ENCODE measurements at regions not wholly inside any gene's neighbourhood (a gene's known extent, or its start where the extent isn't known, plus 50 kb on each side); places are given as distances from the start of the nearest gene placed in this dataset.
A peak's percentile ranks its signal among the peaks of the same experiment; 100 is the strongest.

DNA sequence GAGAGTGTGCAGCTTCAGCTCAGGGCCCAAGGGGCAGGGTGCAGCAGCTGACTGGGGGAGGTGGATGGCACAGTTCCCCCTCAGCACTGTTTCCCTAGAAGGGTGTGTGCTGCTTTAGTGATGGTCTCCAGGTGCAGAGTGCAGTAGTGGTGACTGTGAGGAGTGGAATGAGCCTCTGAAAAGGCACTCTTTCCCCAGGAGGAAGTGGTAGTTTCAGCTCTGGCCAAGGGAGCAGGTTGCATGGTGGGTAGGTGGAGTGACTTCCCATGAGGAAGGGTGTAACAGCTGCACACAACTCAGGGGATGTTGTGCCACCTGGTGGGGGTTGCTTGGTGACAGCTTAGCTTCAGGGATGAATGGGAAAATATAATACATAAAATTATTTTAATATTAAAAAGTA lies 251.5 kb upstream of the NXPH2 start:
- no peaks in the 10 kb centered on the region for H3K36me3 Mint-ChIP-seq (ENCODE audit: insufficient read depth)
- DNase-seq (ENCODE audit: low spot score, unreplicated experiment): no peak
- H3K27ac Mint-ChIP-seq: no peak overlapping the region
- TF ChIP-seq, protein P1, sequence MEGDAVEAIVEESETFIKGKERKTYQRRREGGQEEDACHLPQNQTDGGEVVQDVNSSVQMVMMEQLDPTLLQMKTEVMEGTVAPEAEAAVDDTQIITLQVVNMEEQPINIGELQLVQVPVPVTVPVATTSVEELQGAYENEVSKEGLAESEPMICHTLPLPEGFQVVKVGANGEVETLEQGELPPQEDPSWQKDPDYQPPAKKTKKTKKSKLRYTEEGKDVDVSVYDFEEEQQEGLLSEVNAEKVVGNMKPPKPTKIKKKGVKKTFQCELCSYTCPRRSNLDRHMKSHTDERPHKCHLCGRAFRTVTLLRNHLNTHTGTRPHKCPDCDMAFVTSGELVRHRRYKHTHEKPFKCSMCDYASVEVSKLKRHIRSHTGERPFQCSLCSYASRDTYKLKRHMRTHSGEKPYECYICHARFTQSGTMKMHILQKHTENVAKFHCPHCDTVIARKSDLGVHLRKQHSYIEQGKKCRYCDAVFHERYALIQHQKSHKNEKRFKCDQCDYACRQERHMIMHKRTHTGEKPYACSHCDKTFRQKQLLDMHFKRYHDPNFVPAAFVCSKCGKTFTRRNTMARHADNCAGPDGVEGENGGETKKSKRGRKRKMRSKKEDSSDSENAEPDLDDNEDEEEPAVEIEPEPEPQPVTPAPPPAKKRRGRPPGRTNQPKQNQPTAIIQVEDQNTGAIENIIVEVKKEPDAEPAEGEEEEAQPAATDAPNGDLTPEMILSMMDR (IDR thresholded peaks at IDR 0.05; ENCODE audit: unreplicated experiment): peak; percentile 33
- H3K4me1 Mint-ChIP-seq (ENCODE audit: low read depth): no peaks in the 10 kb centered on the region
- no peaks in the 10 kb centered on the region for H3K27me3 Mint-ChIP-seq
- no peaks in the 10 kb centered on the region for H3K9me3 Mint-ChIP-seq (ENCODE audit: low read depth)
- no peak overlapping the region for H3K4me3 Mint-ChIP-seq (ENCODE audit: low read depth)

- H3K27me3 Mint-ChIP-seq: no peaks in the 10 kb centered on the region
- no peaks in the 10 kb centered on the region for H3K4me1 Mint-ChIP-seq (ENCODE audit: low read depth)
- H3K27ac Mint-ChIP-seq: no peak overlapping the region
- DNase-seq (ENCODE audit: low spot score, unreplicated experiment): no peak
- TF ChIP-seq, protein P1 (IDR thresholded peaks at IDR 0.05; ENCODE audit: unreplicated experiment): no peak
- peaks cover 22% of the 10 kb centered on the region for H3K9me3 Mint-ChIP-seq (ENCODE audit: low read depth)
- no peaks in the 10 kb centered on the region for H3K36me3 Mint-ChIP-seq (ENCODE audit: insufficient read depth)
- no peak overlapping the region for H3K4me3 Mint-ChIP-seq (ENCODE audit: low read depth)
Observed at GRCh38 chr2:139020287-139020686, 240.1 kb upstream of the NXPH2 start.

GRCh38 chr2:139018252-139018651 lies 238.1 kb upstream of the NXPH2 start:
- no peak overlapping the region for H3K27ac Mint-ChIP-seq
- H3K4me1 Mint-ChIP-seq (ENCODE audit: low read depth): no peaks in the 10 kb centered on the region
- H3K36me3 Mint-ChIP-seq (ENCODE audit: insufficient read depth): no peaks in the 10 kb centered on the region
- H3K4me3 Mint-ChIP-seq (ENCODE audit: low read depth): no peak overlapping the region
- DNase-seq (ENCODE audit: low spot score, unreplicated experiment): no peak
- TF ChIP-seq, protein P1 (IDR thresholded peaks at IDR 0.05; ENCODE audit: unreplicated experiment): no peak
- peaks cover 24% of the 10 kb centered on the region for H3K9me3 Mint-ChIP-seq (ENCODE audit: low read depth)
- no peaks in the 10 kb centered on the region for H3K27me3 Mint-ChIP-seq

DNA sequence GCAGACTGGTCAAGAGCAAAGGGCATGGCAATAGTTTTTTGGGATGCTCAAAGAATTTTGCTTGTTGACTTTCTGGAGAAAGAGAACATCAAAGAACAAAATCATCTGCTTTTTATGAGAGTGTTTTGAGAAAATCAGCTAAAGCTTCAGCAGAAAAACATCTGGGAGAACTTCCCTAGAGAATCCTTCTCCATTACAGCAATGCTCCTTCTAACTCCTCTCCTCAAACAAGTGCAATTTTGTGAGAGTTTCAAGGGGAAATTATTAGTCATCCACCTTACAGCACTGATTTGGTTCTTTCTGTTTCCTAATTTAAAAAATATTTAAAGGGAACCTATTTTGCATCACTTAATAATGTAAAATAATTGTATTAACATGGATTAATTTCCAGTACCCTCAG lies 226.9 kb upstream of the NXPH2 start:
- TF ChIP-seq, protein P1 (IDR thresholded peaks at IDR 0.05; ENCODE audit: unreplicated experiment): no peak
- no peaks in the 10 kb centered on the region for H3K36me3 Mint-ChIP-seq (ENCODE audit: insufficient read depth)
- no peaks in the 10 kb centered on the region for H3K27me3 Mint-ChIP-seq
- no peak overlapping the region for H3K4me3 Mint-ChIP-seq (ENCODE audit: low read depth)
- H3K27ac Mint-ChIP-seq: no peak overlapping the region
- H3K4me1 Mint-ChIP-seq (ENCODE audit: low read depth): no peaks in the 10 kb centered on the region
- no peaks in the 10 kb centered on the region for H3K9me3 Mint-ChIP-seq (ENCODE audit: low read depth)
- no peak for DNase-seq (ENCODE audit: low spot score, unreplicated experiment)

DNA sequence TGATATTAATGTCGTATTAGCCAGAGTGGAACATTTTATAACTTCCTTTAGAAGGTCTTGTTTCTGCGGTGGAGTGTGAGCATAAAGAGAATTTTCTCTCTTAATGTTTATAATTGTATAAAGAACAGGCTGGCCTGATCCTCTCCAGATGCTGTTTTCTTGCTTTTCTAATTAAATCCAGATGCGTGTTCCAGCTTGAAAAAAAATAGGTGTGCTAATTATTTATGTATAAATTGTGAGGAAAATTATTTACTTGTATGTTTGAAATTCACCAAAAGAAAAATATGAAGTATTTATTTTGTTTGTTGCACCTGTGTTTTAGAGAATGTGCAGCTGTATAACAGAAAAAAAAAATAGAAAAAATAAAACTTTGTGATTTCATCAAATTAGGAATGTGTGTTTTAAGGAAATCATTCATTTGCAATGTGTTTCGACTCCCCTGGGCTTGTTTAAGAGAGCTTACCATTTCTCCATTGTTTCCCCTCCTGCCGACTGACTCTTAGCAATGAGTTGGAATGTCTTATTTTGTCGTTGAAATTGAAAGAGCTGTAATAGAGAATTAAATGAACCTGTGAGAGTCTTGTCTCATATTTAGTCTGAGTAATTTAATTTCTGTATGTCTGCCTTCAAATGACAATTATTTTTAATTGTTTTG lies 220.1 kb upstream of the NXPH2 start:
- Mint-ChIP-seq H3K27ac (no peak overlapping the region), H3K4me3 (ENCODE audit: low read depth) (no peak overlapping the region), H3K4me1 (ENCODE audit: low read depth) (peaks cover 1% of the 10 kb centered on the region), H3K9me3 (ENCODE audit: low read depth) (no peaks in the 10 kb centered on the region), H3K27me3 (no peaks in the 10 kb centered on the region), H3K36me3 (ENCODE audit: insufficient read depth) (no peaks in the 10 kb centered on the region)
- TF ChIP-seq, protein P1 (IDR thresholded peaks at IDR 0.05; ENCODE audit: unreplicated experiment): no peak
- DNase-seq (ENCODE audit: low spot score, unreplicated experiment): no peak
